H9 (cell line): ENCODE measurements at regions not wholly inside any gene's neighbourhood (a gene's known extent, or its start where the extent isn't known, plus 50 kb on each side); places are given as distances from the start of the nearest gene placed in this dataset.

Source experiments
- DNase-seq: peaks from one replicate; pipeline ENCODE4 v3.0.0-alpha.2; 2017
- H2AFZ ChIP-seq: one replicate; pipeline ENCODE4 v1.6.1; 2013; ENCODE audit warnings: mild to moderate bottlenecking, low read length, control low read depth, moderate library complexity
- H2AK5ac ChIP-seq: 2 replicates; pipeline ENCODE4 v1.6.1; 2013; ENCODE audit warnings: low read length, control low read depth, mixed read lengths; ENCODE audit not compliant: insufficient read length
- H2BK120ac ChIP-seq: one replicate; pipeline ENCODE4 v1.6.1; 2013; ENCODE audit warnings: low read depth, mild to moderate bottlenecking, low read length, control low read depth, inconsistent platforms; ENCODE audit not compliant: poor library complexity, severe bottlenecking
- H2BK12ac ChIP-seq: 2 replicates; pipeline ENCODE4 v1.6.1; 2013; ENCODE audit warnings: low read length, control low read depth, mixed read lengths, low read depth; ENCODE audit not compliant: insufficient read length
- H2BK15ac ChIP-seq: 2 replicates; pipeline ENCODE4 v1.6.1; 2013; ENCODE audit warnings: low read depth, low read length, control low read depth
- H2BK20ac ChIP-seq: one replicate; pipeline ENCODE4 v1.6.1; 2013; ENCODE audit warnings: low read depth, mild to moderate bottlenecking, low read length, control low read depth, inconsistent platforms; ENCODE audit not compliant: poor library complexity, severe bottlenecking
- H2BK5ac ChIP-seq: 2 replicates; pipeline ENCODE4 v1.6.1; 2013; ENCODE audit warnings: low read length, control low read depth, mixed read lengths; ENCODE audit not compliant: insufficient read length
- H3K14ac ChIP-seq: 2 replicates; pipeline ENCODE4 v1.6.1; 2013; ENCODE audit warnings: low read length, control low read depth; ENCODE audit not compliant: insufficient read depth
- H3K18ac ChIP-seq: 2 replicates; pipeline ENCODE4 v1.6.1; 2013; ENCODE audit warnings: low read depth, mild to moderate bottlenecking, mixed read lengths, low read length, control low read depth; ENCODE audit not compliant: insufficient read length
- H3K23ac ChIP-seq: 2 replicates; pipeline ENCODE4 v1.6.1; 2013; ENCODE audit warnings: low read length, control low read depth, mixed read lengths, low read depth; ENCODE audit not compliant: insufficient read length
- H3K23me2 ChIP-seq: 2 replicates; pipeline ENCODE4 v1.6.1; 2013; ENCODE audit warnings: low read depth, mild to moderate bottlenecking, mixed read lengths, low read length, control low read depth; ENCODE audit not compliant: insufficient read length, poor library complexity, severe bottlenecking
- H3K27ac ChIP-seq: 2 replicates; pipeline ENCODE4 v1.5.1; 2013; ENCODE audit warnings: low read length, control low read depth, mixed read lengths, low read depth; ENCODE audit not compliant: insufficient read length
- H3K27me3 ChIP-seq: 2 replicates; pipeline ENCODE4 v1.6.1; 2013; ENCODE audit warnings: low read length, control low read depth, inconsistent platforms; ENCODE audit not compliant: insufficient read depth
- H3K4ac ChIP-seq: 2 replicates; pipeline ENCODE4 v1.6.1; 2013; ENCODE audit warnings: low read depth, mild to moderate bottlenecking, control low read depth, inconsistent platforms, low read length, moderate library complexity
- H3K4me1 ChIP-seq: 2 replicates; pipeline ENCODE4 v1.6.1; 2013; ENCODE audit warnings: low read length, control low read depth, inconsistent platforms; ENCODE audit not compliant: insufficient read depth
- H3K4me2 ChIP-seq: 2 replicates; pipeline ENCODE4 v1.6.1; 2013; ENCODE audit warnings: low read length, control low read depth, mixed read lengths; ENCODE audit not compliant: insufficient read length, insufficient read depth
- H3K56ac ChIP-seq: 2 replicates; pipeline ENCODE4 v1.6.1; 2013; ENCODE audit warnings: low read depth, mild to moderate bottlenecking, mixed read lengths, low read length, control low read depth; ENCODE audit not compliant: insufficient read length
- H3K79me1 ChIP-seq: 2 replicates; pipeline ENCODE4 v1.6.1; 2013; ENCODE audit warnings: low read depth, mild to moderate bottlenecking, moderate library complexity, low read length, control low read depth, inconsistent platforms; ENCODE audit not compliant: insufficient read depth, poor library complexity, severe bottlenecking
- H3K79me2 ChIP-seq: 2 replicates; pipeline ENCODE4 v1.6.1; 2013; ENCODE audit warnings: low read length, control low read depth, inconsistent platforms; ENCODE audit not compliant: insufficient read depth
- H3K9ac ChIP-seq: 2 replicates; pipeline ENCODE4 v1.6.1; 2013; ENCODE audit warnings: low read length, control low read depth, mixed read lengths; ENCODE audit not compliant: insufficient read length; ENCODE audit errors: extremely low read depth
- H3K9me3 ChIP-seq: one replicate; pipeline ENCODE4 v1.6.1; 2013; ENCODE audit warnings: low read depth, low read length, inconsistent platforms; ENCODE audit not compliant: control insufficient read depth
- H3T11ph ChIP-seq: one replicate; pipeline ENCODE4 v1.6.1; 2013; ENCODE audit warnings: mild to moderate bottlenecking, low read length, control low read depth, inconsistent platforms
- H4K20me1 ChIP-seq: one replicate; pipeline ENCODE4 v1.6.1; 2013; ENCODE audit not compliant: control insufficient read depth, insufficient read length, insufficient read depth
- H4K5ac ChIP-seq: 2 replicates; pipeline ENCODE4 v1.6.1; 2013; ENCODE audit warnings: low read depth, mild to moderate bottlenecking, mixed read lengths, low read length, control low read depth; ENCODE audit not compliant: insufficient read length
- H4K8ac ChIP-seq: replicated peaks from 2 replicates; pipeline ENCODE4 v1.6.1; 2013; ENCODE audit warnings: low read length, control low read depth, mixed read lengths, low read depth; ENCODE audit not compliant: insufficient read length
- H4K91ac ChIP-seq: 2 replicates; pipeline ENCODE4 v1.6.1; 2013; ENCODE audit warnings: low read depth, mild to moderate bottlenecking, moderate library complexity, mixed read lengths, low read length, control low read depth; ENCODE audit not compliant: insufficient read length
- H3K27ac Mint-ChIP-seq, 3 experiments: 2 replicates in 2 of 3; 3 replicates in 1 of 3; pipeline ENCODE4 v1.8.0; 2020 to 2021; ENCODE audit warnings: mixed read lengths in 3 of 3, mild to moderate bottlenecking in 1 of 3, moderate library complexity in 1 of 3
- H3K27me3 Mint-ChIP-seq: 2 replicates; pipeline ENCODE4 v1.8.0; 2021; ENCODE audit warnings: low read depth, mild to moderate bottlenecking, moderate library complexity, mixed read lengths
- H3K36me3 Mint-ChIP-seq, 3 experiments: 2 replicates in 2 of 3; 3 replicates in 1 of 3; pipeline ENCODE4 v1.8.0; 2020 to 2021; ENCODE audit warnings: low read depth in 3 of 3, mixed read lengths in 3 of 3; ENCODE audit not compliant: insufficient read depth in 1 of 3
- H3K4me1 Mint-ChIP-seq, 2 experiments: 2 replicates each; pipeline ENCODE4 v1.8.0; 2020; ENCODE audit warnings: mixed read lengths in 2 of 2
- H3K4me3 Mint-ChIP-seq, 2 experiments: 2 replicates in 1 of 2; 3 replicates in 1 of 2; pipeline ENCODE4 v1.8.0; 2020 to 2021; ENCODE audit warnings: mild to moderate bottlenecking in 2 of 2, mixed read lengths in 2 of 2, moderate library complexity in 1 of 2
- H3K9me3 Mint-ChIP-seq, 2 experiments: 2 replicates in 1 of 2; 3 replicates in 1 of 2; pipeline ENCODE4 v1.8.0; 2020; ENCODE audit warnings: mild to moderate bottlenecking in 2 of 2, mixed read lengths in 2 of 2, moderate library complexity in 1 of 2
- CTCF ChIP-seq: fragments of 200-600 bp; sonication (generic); conservative IDR thresholded peaks from 3 replicates; pipeline ENCODE4 v1.8.0; 2021; ENCODE audit warnings: antibody characterized with exemption, mild to moderate bottlenecking
- WGBS: extraction: QIAGEN DNeasy Blood & Tissue Kit; methylation state at CpG from one replicate; pipeline ENCODE4 v1.1.7; 2013; ENCODE audit warnings: missing lambda C conversion rate, low lambda C conversion rate, mixed read lengths; ENCODE audit not compliant: insufficient read length; ENCODE audit errors: extremely low coverage; 5-methylcytosine and 5-hydroxymethylcytosine counted together

- Histone ChIP-seq H2BK12ac (no peak overlapping the region), H3K18ac (no peak overlapping the region), H4K91ac (no peak overlapping the region), H2BK120ac (no peak overlapping the region), H3T11ph (no peak overlapping the region), H3K9me3 (no peaks in the 10 kb centered on the region), H3K23ac (no peak overlapping the region), H3K27me3 (no peaks in the 10 kb centered on the region), H2AFZ (no peak overlapping the region), H3K56ac (no peak overlapping the region), H2BK5ac (no peak overlapping the region), H2BK20ac (no peak overlapping the region), H3K79me2 (no peaks in the 10 kb centered on the region), H4K20me1 (no peaks in the 10 kb centered on the region), H3K4me1 (no peaks in the 10 kb centered on the region; the same call in 1 of the 2 replicates), H3K27ac (no peak overlapping the region), H4K8ac (no peak overlapping the region), H3K23me2 (no peaks in the 10 kb centered on the region), H2BK15ac (no peak overlapping the region), H3K4ac (no peak overlapping the region), H3K14ac (no peak overlapping the region), H3K79me1 (no peaks in the 10 kb centered on the region), H3K4me2 (no peak overlapping the region), H2AK5ac (no peak overlapping the region), H3K9ac (no peak overlapping the region), H4K5ac (no peak overlapping the region)
- peaks cover 1% of the 10 kb centered on the region; the same call in 1 of the 2 replicates for H3K27me3 Mint-ChIP-seq
- no peak overlapping the region for H3K4me3 Mint-ChIP-seq
- H3K27ac Mint-ChIP-seq = no peak overlapping the region
- DNase-seq = no peak
- no CpG with 5 or more reads among the region's 1 CpG for WGBS
- peaks cover 3 to 11% of the 10 kb centered on the region in 2 experiments; a peak in 3 of 4 replicates for H3K4me1 Mint-ChIP-seq
- peaks cover 9 to 10% (median 9%) of the 10 kb centered on the region in 3 experiments for H3K36me3 Mint-ChIP-seq
- H3K9me3 Mint-ChIP-seq = peaks cover 9 to 15% of the 10 kb centered on the region in 2 experiments
- no peak for TF ChIP-seq CTCF
Observed at GRCh38 chr10:93222211-93222754, 148.6 kb downstream of the CYP26A1 start.
